ENCODE measurements at regions not wholly inside any gene's neighbourhood (a gene's known extent, or its start where the extent isn't known, plus 50 kb on each side); places are given as distances from the start of the nearest gene placed in this dataset.
"Not testable (repeated sequence)": the region's sequence is repeated elsewhere in the genome, so short reads cannot be mapped to it uniquely, and the experiment has no call there.

DNA sequence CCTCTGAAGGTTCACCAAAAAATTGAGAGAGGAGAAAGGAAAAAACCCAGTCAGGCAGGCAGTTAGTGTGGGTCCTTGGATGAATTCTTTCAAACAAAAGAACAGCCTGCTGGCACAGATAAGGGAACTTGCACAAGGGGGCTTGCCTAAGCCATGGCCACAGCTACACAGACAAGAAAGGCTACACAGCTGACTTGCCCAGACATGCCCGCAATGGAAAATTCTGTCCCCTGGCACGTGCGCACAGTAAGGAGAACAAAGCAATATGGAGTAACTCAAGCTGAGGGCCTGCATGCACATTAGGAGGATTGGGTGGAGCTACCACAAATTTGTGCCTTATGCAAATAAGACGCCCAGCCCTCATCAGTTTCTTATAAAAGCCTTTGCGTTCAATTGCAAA is 512.5 kb upstream of the HTR2C start:
- Histone ChIP-seq H4K20me1 (ENCODE audit: insufficient read depth) (no peaks in the 10 kb centered on the region), H3K36me3 (ENCODE audit: insufficient read depth) (no peaks in the 10 kb centered on the region), H3K4me2 (no peak overlapping the region), H3K27ac (no peak overlapping the region), H3K4me3 (IDR thresholded peaks at IDR 0.05; ENCODE audit: insufficient read depth, low read depth, low read length) (no peak overlapping the region), H2AFZ (ENCODE audit: low read depth) (no peak overlapping the region), H3K79me2 (ENCODE audit: insufficient read depth, low read depth) (no peaks in the 10 kb centered on the region), H3K27me3 (ENCODE audit: insufficient read depth, low read depth) (no peaks in the 10 kb centered on the region), H3K9ac (no peak overlapping the region), H3K4me1 (ENCODE audit: low read depth, poor library complexity, severe bottlenecking) (no peaks in the 10 kb centered on the region)
- TF ChIP-seq, protein P1, sequence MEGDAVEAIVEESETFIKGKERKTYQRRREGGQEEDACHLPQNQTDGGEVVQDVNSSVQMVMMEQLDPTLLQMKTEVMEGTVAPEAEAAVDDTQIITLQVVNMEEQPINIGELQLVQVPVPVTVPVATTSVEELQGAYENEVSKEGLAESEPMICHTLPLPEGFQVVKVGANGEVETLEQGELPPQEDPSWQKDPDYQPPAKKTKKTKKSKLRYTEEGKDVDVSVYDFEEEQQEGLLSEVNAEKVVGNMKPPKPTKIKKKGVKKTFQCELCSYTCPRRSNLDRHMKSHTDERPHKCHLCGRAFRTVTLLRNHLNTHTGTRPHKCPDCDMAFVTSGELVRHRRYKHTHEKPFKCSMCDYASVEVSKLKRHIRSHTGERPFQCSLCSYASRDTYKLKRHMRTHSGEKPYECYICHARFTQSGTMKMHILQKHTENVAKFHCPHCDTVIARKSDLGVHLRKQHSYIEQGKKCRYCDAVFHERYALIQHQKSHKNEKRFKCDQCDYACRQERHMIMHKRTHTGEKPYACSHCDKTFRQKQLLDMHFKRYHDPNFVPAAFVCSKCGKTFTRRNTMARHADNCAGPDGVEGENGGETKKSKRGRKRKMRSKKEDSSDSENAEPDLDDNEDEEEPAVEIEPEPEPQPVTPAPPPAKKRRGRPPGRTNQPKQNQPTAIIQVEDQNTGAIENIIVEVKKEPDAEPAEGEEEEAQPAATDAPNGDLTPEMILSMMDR (conservative IDR thresholded peaks at IDR 0.05; ENCODE audit: low read depth, low read length): no peak

DNA sequence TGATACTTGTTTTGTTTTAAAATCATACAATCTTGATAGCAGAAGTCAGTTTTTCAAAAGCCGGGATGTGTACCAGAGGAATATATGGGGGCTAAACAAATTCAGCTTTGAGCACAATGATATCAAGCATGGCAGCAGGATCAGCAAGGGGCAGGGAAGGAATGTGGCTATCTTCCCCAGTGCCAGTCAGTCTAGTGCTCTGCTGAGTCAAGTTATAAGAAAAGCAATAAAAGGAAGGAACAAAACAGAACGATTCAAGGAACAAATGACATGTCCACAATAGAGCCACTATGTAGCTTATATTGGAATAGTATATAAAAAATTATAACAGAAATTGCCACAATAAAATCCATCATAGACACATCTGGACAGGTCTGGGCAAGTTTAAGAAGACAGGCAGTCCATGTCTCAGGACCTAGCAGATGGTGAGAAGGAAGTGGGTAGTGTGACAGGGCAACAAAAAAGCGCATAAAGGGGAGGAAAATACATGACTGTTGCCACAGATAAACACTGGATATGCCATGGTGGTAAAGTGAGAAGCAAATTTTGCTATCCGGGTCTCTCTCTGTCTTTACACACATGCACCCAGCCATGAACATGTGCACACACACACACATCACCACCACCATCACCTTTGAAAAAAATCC is 518.2 kb upstream of the HTR2C start:
- Histone ChIP-seq H3K36me3 (ENCODE audit: insufficient read depth) (no peaks in the 10 kb centered on the region), H3K9ac (no peak overlapping the region), H3K4me2 (no peak overlapping the region), H3K79me2 (ENCODE audit: insufficient read depth, low read depth) (no peaks in the 10 kb centered on the region), H2AFZ (ENCODE audit: low read depth) (no peak overlapping the region), H3K27ac (no peak overlapping the region), H3K27me3 (ENCODE audit: insufficient read depth, low read depth) (no peaks in the 10 kb centered on the region), H3K4me1 (ENCODE audit: low read depth, poor library complexity, severe bottlenecking) (no peaks in the 10 kb centered on the region), H3K4me3 (IDR thresholded peaks at IDR 0.05; ENCODE audit: insufficient read depth, low read depth, low read length) (no peak overlapping the region), H4K20me1 (ENCODE audit: insufficient read depth) (no peaks in the 10 kb centered on the region)
- TF ChIP-seq, protein P1 (conservative IDR thresholded peaks at IDR 0.05; ENCODE audit: low read depth, low read length): no peak

- Histone ChIP-seq H3K4me2 (no peak overlapping the region), H3K27ac (no peak overlapping the region), H3K9ac (no peak overlapping the region), H3K4me1 (ENCODE audit: low read depth, poor library complexity, severe bottlenecking) (no peaks in the 10 kb centered on the region), H3K4me3 (IDR thresholded peaks at IDR 0.05; ENCODE audit: insufficient read depth, low read depth, low read length) (no peak overlapping the region), H3K36me3 (ENCODE audit: insufficient read depth) (no peaks in the 10 kb centered on the region), H2AFZ (ENCODE audit: low read depth) (no peak overlapping the region), H4K20me1 (ENCODE audit: insufficient read depth) (no peaks in the 10 kb centered on the region), H3K27me3 (ENCODE audit: insufficient read depth, low read depth) (no peaks in the 10 kb centered on the region), H3K79me2 (ENCODE audit: insufficient read depth, low read depth) (no peaks in the 10 kb centered on the region)
- TF ChIP-seq, protein P1 (conservative IDR thresholded peaks at IDR 0.05; ENCODE audit: low read depth, low read length): no peak
Measured at GRCh38 chrX:114061226-114061625, 522.7 kb upstream of the HTR2C start.

DNA sequence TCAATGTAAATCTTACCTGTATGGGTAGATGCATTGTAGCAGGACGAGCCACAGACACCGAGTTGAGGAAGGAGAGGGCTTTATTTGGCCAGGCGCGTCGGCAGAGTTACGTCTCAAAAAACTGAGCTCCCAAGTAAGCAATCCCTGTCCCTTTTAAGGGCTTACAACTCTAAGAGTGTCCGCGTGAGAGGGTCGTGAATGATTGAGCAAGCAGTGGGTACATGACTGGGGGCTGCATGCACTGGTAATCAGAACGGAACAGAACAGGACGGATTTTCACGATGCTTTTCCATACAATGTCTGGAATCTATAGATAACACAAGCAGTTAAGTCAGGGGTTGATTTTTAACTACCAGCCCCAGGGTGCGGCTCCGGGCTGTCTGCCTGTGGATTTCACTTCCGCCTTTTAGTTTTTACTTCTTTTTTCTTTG is 524.9 kb upstream of the HTR2C start:
- no peak overlapping the region for H3K27ac ChIP-seq
- no peak overlapping the region for H3K4me3 ChIP-seq (IDR thresholded peaks at IDR 0.05; ENCODE audit: insufficient read depth, low read depth, low read length)
- no peaks in the 10 kb centered on the region for H4K20me1 ChIP-seq (ENCODE audit: insufficient read depth)
- no peak overlapping the region for H2AFZ ChIP-seq (ENCODE audit: low read depth)
- no peak overlapping the region for H3K4me2 ChIP-seq
- no peaks in the 10 kb centered on the region for H3K36me3 ChIP-seq (ENCODE audit: insufficient read depth)
- no peak overlapping the region for H3K9ac ChIP-seq
- H3K79me2 ChIP-seq (ENCODE audit: insufficient read depth, low read depth): no peaks in the 10 kb centered on the region
- TF ChIP-seq, protein P1 (conservative IDR thresholded peaks at IDR 0.05; ENCODE audit: low read depth, low read length): no peak
- no peaks in the 10 kb centered on the region for H3K4me1 ChIP-seq (ENCODE audit: low read depth, poor library complexity, severe bottlenecking)
- H3K27me3 ChIP-seq (ENCODE audit: insufficient read depth, low read depth): no peaks in the 10 kb centered on the region

- H3K79me2 ChIP-seq (ENCODE audit: insufficient read depth, low read depth); H3K4me2 ChIP-seq; H3K27me3 ChIP-seq (ENCODE audit: insufficient read depth, low read depth); H2AFZ ChIP-seq (ENCODE audit: low read depth); H3K4me1 ChIP-seq (ENCODE audit: low read depth, poor library complexity, severe bottlenecking); H3K4me3 ChIP-seq (IDR thresholded peaks at IDR 0.05; ENCODE audit: insufficient read depth, low read depth, low read length); H3K27ac ChIP-seq; H4K20me1 ChIP-seq (ENCODE audit: insufficient read depth); H3K9ac ChIP-seq; H3K36me3 ChIP-seq (ENCODE audit: insufficient read depth): not testable (repeated sequence)
Measured at GRCh38 chrX:114057422-114057821, 526.5 kb upstream of the HTR2C start.
